ENCODE measurements at regions not wholly inside any gene's neighbourhood (a gene's known extent, or its start where the extent isn't known, plus 50 kb on each side); places are given as distances from the start of the nearest gene placed in this dataset.

DNA sequence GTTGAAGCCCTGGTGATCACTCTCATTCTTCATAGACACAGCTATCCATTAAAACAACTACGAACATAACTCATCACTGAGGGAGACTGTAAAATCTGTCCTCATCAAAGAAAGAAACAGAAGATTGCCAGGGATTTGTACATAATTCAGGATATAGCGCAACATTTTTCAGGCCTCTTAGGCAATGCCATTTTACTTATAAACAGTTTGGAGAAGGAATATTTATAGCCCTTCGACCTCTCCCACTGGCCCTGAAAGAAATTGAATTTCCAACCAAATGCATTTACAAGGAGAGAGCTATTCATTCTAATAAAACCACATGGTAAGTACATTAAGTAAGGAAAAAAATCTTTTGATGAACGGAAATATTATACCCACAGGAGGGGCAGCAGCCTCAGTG, 295.0 kb downstream of the RAD51AP2 start:
- TF ChIP-seq POLR2A (IDR thresholded peaks at IDR 0.05; ENCODE audit: low read depth, low read length) (no peak), PAX5 (IDR thresholded peaks at IDR 0.05; ENCODE audit: insufficient read depth, low read length, severe bottlenecking) (no peak), SPI1 (IDR thresholded peaks at IDR 0.05; ENCODE audit: low read depth, low read length) (no peak), POLR2AphosphoS5 (IDR thresholded peaks at IDR 0.05; ENCODE audit: low read depth, low read length) (no peak), TAF1 (IDR thresholded peaks at IDR 0.05; ENCODE audit: low read depth, low read length) (no peak), POU2F2 (IDR thresholded peaks at IDR 0.05; ENCODE audit: low read depth, low read length) (no peak)
